Stimulated activated CD4-positive, alpha-beta T cell treated with anti-CD3 and anti-CD28 coated beads, Interleukin-15, amount 100 ng/mL, for 1 hour (primary cell): ENCODE measurements at regions not wholly inside any gene's neighbourhood (a gene's known extent, or its start where the extent isn't known, plus 50 kb on each side); places are given as distances from the start of the nearest gene placed in this dataset.
"Not testable (repeated sequence)": the region's sequence is repeated elsewhere in the genome, so short reads cannot be mapped to it uniquely, and the experiment has no call there.

Experiments used
- DNase-seq, 2 donors: peaks; one replicate each; pipeline ENCODE4 v3.0.0-alpha.2; 2020; ENCODE audit warnings: low read depth in 1 of 2, low spot score in 1 of 2

GRCh38 chr7:66413379-66414114 lies 208.4 kb downstream of the TPST1 start:
- DNase-seq, result peak; percentile 58 to 74

GRCh38 chr7:66415659-66416265 lies 210.6 kb downstream of the TPST1 start:
- no peak for DNase-seq

DNA sequence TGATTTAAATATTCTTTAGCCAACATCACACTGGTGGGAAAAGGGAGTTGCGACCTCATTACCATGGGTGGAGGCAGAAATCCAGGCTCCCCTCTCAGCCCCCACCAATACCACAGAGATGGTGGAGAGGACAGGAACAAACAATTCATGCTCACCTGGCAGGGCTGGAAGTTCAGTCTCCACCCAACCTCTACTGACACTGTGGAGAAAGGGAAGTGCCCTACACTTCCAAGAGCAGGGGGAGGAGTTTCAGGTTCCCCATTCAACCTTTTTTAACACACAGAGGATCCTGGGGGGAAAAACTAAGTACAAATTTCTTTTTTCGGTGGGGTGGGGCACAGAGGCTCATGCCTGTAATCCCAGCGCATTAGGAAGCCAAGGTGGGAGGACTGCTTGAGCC lies 210.1 kb upstream of the KCTD7 start:
- no peak for DNase-seq

DNA sequence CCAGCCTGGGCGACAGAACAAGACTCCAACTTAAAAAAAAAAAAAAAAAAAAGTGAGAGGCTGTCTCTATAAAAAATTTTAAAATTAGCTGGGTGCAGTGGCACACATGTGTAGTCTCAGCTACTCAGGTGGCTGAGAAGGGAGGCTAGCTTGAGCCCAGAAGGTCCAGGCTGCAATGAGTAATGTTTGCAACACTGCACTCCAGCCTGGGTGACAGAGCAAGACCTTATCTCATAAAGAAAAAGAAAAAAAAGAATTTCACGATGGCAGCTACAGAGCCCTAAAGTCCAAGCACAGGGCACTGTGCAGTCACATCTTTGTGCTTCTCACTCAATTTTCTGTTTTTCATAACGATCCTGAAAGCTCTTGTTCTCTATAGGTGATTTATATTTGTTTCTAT lies 209.5 kb upstream of the KCTD7 start:
- DNase-seq, result no peak

DNA sequence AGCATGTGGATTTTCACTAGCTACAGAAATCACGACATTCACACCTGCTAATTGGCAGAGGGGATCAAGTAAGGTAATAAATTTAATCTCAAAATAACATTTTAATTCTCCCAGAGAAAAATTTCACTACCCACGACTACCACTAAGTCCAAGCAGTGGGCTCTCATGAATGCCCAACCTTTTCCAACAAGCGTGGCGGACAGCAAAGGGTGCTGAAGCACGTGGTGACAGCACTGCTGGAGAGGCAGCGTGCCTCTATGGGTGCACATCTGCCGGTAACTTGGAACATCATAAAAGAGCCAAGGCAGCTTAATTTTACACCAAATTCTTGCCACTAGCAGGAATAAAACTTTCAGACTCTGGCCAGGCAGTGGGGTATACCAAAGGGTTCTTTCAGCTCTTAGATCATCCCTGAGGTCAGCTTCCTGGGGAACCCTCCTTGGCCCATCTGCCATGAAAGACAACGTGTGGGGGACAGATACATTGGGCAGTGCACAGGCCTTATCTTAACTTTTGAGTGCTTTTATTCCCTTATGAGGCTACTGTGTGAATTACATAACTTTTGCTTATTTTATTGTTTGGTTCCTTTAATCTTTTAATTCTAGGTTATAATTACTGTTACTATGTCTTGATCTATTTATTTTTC lies 206.7 kb upstream of the KCTD7 start:
- DNase-seq, result no peak

GRCh38 chr7:66423729-66424128 lies 205.0 kb upstream of the KCTD7 start:
- no peak for DNase-seq

GRCh38 chr7:66426332-66426731 lies 202.3 kb upstream of the KCTD7 start:
- DNase-seq, result no peak

- DNase-seq, result no peak
Measured at GRCh38 chr7:66426996-66427395, 201.7 kb upstream of the KCTD7 start.

DNA sequence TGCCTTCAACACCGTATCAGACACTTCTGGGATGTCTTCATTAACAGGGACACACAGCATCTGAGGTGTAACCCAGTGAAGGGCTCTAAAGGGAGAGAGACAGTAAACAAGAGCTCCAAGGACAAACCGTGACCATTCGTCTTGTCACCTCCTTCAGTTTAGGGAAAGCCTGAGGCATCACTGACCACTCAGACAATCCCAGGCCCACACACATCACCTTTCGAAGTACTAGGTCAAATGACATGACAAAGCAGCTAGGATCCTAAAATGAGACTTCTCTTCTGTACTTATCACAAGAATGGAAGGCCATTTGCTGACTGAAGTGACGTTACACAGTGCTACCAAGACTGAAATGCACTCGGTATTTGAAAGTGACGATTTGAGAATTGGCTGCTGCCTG lies 200.7 kb upstream of the KCTD7 start:
- no peak for DNase-seq

- no peak for DNase-seq
Measured at GRCh38 chr7:66429498-66430163, 199.1 kb upstream of the KCTD7 start.

- DNase-seq, result no peak
Measured at GRCh38 chr7:66430164-66430545, 198.5 kb upstream of the KCTD7 start.

DNA sequence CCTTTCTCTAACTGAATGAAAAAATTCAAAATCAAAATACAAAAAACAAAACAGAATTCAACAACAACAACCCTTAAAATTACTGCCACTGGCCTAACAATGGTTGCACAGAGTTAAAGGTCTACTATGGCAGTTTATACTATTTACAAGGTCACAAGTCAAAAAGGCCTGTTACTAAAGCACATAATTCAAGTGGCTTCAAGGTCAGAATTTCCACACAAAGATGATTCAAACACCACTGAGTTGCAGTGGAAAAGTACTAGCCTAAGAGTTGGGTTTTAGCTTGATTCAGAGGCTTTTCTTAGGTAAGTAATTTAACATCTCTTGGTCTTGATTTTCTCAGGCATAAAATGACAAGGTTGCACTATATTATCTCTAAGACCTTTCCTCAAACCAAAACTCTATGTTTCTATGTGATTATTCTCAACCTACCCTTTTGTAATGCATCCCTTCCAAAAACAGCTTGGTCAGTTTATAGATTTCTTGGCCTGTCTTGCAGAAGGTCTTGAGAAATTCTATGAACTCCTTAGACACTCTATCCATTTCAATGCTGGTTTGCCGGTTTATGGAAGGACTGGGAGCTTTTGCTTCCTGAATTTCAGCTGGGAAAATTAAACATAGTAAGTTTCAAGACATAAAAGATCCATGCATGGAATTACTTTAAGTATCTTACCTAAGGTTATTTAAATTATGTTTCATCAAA lies 189.8 kb upstream of the KCTD7 start:
- DNase-seq, result not testable (repeated sequence)

DNA sequence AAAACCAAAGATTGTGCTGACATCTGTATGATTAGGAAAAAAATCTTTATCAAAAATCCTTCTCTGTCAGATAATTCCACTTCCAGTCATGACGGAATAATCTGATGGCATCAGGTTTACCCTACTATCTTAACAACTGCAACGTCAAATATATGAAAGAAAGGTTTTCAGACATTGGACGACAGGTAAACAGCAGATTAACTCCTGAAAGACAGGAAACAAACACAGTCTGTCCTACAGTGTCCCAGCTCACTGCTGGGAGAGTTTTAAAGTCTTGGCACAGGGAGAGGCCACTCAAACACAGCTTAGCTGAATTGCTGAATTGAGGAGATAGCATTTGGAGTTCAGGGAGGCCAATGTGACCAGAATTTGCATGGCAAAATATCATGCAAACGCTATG lies 186.3 kb upstream of the KCTD7 start:
- DNase-seq, result no peak

DNA sequence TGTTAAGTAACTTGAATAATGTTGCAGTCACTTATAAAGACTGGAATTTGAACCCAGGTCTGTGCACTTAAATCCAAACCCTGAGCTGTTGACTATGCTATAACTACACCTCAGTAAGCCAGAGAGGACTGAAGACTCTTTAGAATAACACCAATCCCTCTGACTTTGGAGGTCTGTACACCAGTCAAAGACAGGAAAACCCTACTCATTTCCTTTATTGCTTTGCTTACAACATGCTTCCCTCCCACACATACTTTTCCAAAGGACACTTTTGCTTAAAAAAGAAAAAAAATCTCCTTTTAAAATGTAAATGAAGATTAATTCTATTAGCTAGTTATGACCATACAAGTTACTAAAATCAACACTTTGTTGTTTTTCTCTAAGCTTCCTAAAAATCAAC lies 184.7 kb upstream of the KCTD7 start:
- no peak for DNase-seq

GRCh38 chr7:66447007-66447406 lies 181.7 kb upstream of the KCTD7 start:
- DNase-seq, result not testable (repeated sequence)

DNA sequence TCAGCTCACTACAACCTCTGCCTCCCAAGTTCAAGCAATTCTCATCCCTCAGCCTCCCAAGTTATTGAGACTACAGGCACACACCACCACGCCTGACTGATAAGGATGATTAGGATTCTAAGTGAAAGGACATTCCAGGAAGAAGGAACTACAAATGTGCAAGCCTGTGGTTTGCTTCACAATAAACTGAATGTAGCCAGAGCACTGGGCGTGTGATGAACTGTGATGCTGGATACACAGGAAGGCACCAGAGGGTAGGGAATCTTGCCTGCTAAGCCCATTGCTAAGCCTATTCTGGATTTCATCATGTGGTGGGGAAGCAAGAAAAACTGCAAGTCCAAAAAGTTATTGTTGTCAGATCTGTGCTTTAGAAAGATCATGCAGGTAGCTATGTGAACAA lies 177.9 kb upstream of the KCTD7 start:
- DNase-seq, result not testable (repeated sequence)

DNA sequence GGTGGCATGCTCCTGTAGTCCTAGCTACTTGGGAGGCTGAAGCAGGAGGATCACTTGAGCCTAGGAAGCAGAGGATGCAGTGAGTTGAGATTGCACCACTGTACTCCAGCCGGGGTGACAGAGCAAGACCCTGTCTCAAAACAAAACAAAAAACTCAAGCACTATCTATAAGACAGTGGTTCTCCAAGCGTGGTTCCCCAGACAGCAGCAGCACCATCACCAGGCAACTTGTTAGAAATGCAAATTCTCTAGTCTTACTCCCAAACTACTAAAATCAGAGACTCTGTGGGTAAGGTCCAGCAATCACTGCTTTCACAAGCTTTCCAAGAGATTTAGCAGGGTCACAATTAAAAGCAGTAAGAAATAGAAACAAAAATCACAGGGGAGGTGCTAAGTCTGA lies 177.0 kb upstream of the KCTD7 start:
- DNase-seq, result not testable (repeated sequence)

- DNase-seq, result no peak
Measured at GRCh38 chr7:66452165-66452564, 176.5 kb upstream of the KCTD7 start.

DNA sequence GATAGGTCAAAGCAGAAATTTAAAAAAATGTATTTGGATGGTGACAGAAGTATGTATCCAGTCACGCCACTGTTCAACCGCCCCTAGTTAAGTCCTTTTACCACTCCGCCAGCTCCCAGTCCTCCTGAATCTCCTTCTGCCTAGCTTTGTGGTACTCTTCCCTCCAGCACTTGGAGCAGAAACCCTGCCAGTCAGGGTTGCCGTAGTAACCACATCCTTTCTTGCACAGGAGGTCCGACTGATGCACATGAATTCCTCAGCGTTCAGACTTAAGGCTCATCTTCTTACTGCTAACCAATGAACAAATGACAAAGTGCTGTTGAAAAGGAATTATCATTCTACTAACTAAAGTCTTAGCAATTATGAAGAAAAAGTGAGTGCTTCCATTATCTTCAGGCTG lies 175.3 kb upstream of the KCTD7 start:
- DNase-seq, result no peak

DNA sequence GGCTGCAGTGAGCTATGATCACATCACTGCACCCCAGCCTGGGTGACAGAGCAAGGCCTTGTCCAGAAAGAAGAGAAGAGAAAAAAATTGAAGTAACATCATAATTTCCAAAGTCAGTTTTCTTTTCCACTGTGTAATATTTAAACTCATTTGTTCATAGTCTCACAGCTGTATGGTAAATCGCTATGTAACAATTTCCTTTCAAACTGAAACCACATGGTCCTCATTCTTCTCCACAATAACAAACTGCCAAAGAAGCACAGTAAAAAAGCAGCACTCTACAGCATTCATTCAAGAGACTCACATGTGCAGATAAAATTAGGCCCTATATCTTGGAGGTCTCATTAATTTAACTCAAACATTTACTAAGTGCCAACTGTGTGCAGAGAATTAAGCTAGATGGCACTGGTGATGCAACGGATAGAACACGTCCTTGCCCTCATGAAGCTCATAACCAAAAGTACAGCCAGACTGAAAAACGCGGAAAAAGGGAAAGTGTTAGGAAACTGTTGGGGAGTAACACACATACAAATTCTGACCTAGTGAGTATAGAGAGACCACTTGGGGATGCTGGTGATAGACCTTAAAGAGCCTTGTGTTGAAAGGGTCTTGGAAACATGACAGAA lies 174.0 kb upstream of the KCTD7 start:
- no peak for DNase-seq

GRCh38 chr7:66455432-66455831 lies 173.2 kb upstream of the KCTD7 start:
- not testable (repeated sequence) for DNase-seq
